BJ (cell line): ENCODE measurements at regions not wholly inside any gene's neighbourhood (a gene's known extent, or its start where the extent isn't known, plus 50 kb on each side); places are given as distances from the start of the nearest gene placed in this dataset.
"Not testable (repeated sequence)": the region's sequence is repeated elsewhere in the genome, so short reads cannot be mapped to it uniquely, and the experiment has no call there.

ENCODE experiments used
- CTCF ChIA-PET: fragments of 350-600 bp; formaldehyde crosslinking; extraction: SDS; loops from one replicate; lab custom pipeline; 2021; ENCODE audit warnings: antibody characterized with exemption, inconsistent platforms; lab: Yijun Ruan, JAX
- POLR2A ChIA-PET: fragments of 300-600 bp; sonication (Branson Sonifier 250); formaldehyde crosslinking; extraction: SDS; loops from one replicate; lab custom pipeline; 2021; ENCODE audit warnings: antibody characterized with exemption; lab: Charles Lee
- DNase-seq: peaks from one replicate; pipeline ENCODE4 v3.0.0-alpha.2; 2011; ENCODE audit warnings: low read depth
- H3K27me3 ChIP-seq: 2 replicates; pipeline ENCODE4 v1.6.0; 2011; ENCODE audit warnings: low read length; ENCODE audit not compliant: control insufficient read depth, insufficient read depth
- H3K36me3 ChIP-seq: 2 replicates; pipeline ENCODE4 v1.5.1; 2011; ENCODE audit warnings: low read length; ENCODE audit not compliant: control insufficient read depth, insufficient read depth
- H3K4me3 ChIP-seq: 2 replicates; pipeline ENCODE4 v1.5.1; 2011; ENCODE audit warnings: low read depth, mild to moderate bottlenecking, control low read depth, low read length
- TF ChIP-seq, protein P1 (sequence below): IDR thresholded peaks from 2 replicates; pipeline ENCODE4 v1.5.1; 2011; ENCODE audit warnings: low read depth, mild to moderate bottlenecking, control low read depth, inconsistent platforms, low read length, moderate library complexity; ENCODE audit not compliant: insufficient read depth

DNA sequence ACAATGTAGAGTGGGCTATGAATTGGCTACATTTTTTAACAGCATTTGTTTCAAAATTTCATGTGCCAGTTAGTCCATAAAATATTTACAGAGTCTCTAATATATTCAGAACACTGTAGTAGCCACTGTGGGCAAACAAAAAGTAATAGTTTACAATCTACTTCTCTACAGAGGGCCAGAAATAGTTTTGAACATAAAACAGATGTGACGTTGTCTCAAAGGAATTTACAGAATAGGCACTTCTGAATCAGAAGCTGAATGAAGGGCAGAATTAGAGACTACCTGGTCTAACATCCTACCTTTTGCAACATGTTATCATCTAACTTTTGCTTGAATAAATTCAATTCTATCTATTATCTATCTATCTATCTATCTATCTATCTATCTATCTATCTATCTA is 811.9 kb upstream of the EPHA5 start:
- no peak overlapping the region for H3K4me3 ChIP-seq
- H3K27me3 ChIP-seq = no peaks in the 10 kb centered on the region
- DNase-seq = no peak
- ChIA-PET CTCF (no interaction called here), POLR2A (no interaction called here)
- TF ChIP-seq, protein P1, sequence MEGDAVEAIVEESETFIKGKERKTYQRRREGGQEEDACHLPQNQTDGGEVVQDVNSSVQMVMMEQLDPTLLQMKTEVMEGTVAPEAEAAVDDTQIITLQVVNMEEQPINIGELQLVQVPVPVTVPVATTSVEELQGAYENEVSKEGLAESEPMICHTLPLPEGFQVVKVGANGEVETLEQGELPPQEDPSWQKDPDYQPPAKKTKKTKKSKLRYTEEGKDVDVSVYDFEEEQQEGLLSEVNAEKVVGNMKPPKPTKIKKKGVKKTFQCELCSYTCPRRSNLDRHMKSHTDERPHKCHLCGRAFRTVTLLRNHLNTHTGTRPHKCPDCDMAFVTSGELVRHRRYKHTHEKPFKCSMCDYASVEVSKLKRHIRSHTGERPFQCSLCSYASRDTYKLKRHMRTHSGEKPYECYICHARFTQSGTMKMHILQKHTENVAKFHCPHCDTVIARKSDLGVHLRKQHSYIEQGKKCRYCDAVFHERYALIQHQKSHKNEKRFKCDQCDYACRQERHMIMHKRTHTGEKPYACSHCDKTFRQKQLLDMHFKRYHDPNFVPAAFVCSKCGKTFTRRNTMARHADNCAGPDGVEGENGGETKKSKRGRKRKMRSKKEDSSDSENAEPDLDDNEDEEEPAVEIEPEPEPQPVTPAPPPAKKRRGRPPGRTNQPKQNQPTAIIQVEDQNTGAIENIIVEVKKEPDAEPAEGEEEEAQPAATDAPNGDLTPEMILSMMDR = no peak
- no peaks in the 10 kb centered on the region for H3K36me3 ChIP-seq

DNA sequence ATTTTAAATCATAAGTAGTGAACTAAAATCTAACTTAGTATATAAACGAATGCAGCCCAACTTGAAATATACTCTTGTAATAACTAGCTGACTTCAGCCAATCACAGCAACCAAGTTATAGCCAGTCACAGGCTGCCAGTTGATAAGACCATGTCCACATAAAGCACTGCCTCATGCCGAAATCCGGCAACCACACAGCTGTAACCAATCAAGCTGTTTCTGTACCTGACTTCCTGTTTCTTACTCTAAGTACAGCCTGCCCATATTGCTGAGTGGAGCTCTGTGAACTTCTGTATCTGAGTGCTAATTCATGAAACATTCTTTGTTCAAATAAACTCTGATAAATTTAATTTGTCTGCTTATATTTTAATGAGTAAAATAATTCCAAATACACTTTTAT is 805.3 kb upstream of the EPHA5 start:
- TF ChIP-seq, protein P1 = no peak
- Histone ChIP-seq H3K27me3 (no peaks in the 10 kb centered on the region), H3K4me3 (no peak overlapping the region), H3K36me3 (no peaks in the 10 kb centered on the region)
- ChIA-PET CTCF (no interaction called here), POLR2A (no interaction called here)
- DNase-seq = no peak

DNA sequence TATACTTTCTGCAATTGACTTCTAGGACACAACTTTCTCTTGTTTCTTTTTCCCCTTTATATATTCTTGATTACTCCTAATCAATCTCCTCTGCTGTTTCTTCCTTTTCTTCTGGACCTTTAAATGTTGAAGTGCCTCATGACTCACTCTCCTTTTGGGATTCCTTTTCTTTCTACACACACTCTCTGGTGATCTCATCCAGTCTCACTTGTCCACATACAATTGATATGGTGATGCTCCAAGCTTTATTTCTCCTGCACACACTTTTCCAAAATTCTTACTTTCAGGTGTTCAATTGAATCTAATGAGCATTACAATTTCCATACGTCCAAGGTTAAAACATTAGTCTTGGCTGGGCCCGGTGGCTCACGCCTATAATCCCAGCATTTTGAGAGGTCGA is 794.8 kb upstream of the EPHA5 start:
- CTCF ChIA-PET = no interaction called here
- POLR2A ChIA-PET = no interaction called here
- Histone ChIP-seq H3K36me3 (no peaks in the 10 kb centered on the region), H3K27me3 (no peaks in the 10 kb centered on the region), H3K4me3 (no peak overlapping the region)
- DNase-seq = no peak
- TF ChIP-seq, protein P1 = no peak

DNA sequence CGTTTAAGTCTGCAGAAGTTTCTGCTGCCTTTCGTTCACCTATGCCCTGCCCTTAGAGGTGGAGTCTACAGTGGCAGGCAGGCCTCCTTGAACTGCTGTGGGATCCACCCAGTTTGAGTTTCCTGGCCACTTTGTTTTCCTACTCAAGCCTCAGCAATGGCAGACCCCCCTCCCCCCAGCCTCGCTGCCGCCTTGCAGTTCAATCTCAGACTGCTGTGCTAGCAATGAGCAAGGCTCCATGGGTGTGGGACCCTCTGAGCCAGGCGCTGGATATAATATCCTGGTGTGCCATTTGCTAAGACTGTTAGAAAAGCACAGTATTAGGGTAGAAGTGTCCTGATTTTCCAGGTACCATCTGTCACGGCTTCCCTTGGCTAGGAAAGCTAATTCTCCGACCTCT is 792.6 kb upstream of the EPHA5 start:
- DNase-seq, POLR2A ChIA-PET, H3K27me3 ChIP-seq, H3K4me3 ChIP-seq, CTCF ChIA-PET, H3K36me3 ChIP-seq: not testable (repeated sequence)

DNA sequence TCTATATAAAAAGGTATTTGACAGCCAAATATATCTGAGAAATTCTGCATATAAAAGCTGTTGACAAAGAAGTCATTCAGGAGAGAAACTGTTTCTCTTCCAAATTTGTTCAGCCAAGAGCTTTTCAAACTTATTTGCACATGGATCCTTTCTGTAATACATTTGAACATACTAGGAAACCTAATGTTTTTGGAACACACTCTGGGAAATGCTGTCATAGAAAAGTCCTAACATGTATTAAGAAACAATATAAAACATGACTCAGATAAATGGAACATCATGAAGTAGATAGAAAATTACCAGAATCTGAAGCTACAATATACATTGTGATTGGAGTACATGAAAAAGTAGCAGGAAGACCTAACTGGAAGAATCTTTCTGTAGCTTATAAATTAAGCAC is 781.5 kb upstream of the EPHA5 start:
- CTCF ChIA-PET = no interaction called here
- TF ChIP-seq, protein P1 = no peak
- POLR2A ChIA-PET = no interaction called here
- Histone ChIP-seq H3K36me3 (no peaks in the 10 kb centered on the region), H3K4me3 (no peak overlapping the region), H3K27me3 (no peaks in the 10 kb centered on the region)
- DNase-seq = no peak

DNA sequence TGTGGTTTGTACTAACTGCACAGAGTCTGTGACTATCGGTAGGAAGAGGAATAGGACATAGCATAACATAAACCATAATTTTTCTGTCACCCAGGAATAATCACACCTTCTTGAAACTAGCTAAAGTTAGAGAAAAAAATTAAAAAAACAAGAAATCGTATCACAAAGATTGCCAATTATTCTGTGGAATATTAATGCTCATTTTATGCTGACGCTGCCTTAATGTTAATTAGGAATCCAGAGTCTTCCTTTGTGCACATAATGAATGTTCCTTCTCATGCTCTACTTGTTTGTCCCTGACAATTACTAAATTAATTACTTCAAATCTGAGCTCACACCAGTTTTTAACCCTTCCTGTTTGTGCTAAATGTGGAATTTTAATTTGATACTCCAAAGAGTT is 772.7 kb upstream of the EPHA5 start:
- Histone ChIP-seq H3K36me3 (no peaks in the 10 kb centered on the region), H3K27me3 (no peaks in the 10 kb centered on the region), H3K4me3 (no peak overlapping the region)
- POLR2A ChIA-PET = no interaction called here
- no peak for DNase-seq
- CTCF ChIA-PET = no interaction called here
- TF ChIP-seq, protein P1 = no peak
